ENCODE measurements at regions not wholly inside any gene's neighbourhood (a gene's known extent, or its start where the extent isn't known, plus 50 kb on each side); places are given as distances from the start of the nearest gene placed in this dataset.

DNA sequence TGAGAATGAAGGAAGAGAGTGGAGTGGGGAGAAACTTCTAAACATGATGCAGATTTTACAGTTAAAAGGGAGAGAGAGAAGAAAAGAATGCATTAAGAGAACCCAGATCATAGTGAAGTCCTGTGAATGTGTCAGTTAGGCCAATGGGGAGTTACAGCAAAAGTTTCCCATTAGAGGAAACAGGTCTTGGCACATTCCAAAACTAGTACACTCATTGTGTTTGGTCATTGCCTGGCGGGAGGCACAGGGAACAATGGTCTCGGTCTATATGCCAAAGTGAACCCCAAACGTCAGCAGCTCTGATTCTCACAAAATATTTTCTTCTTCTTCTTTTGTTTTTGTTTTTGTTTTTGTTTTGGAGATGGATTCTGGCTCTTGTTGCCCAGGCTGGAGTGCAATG is 284.5 kb upstream of the CTSO start:
- DNase-seq (ENCODE audit: low read depth): no peak

GRCh38 chr4:156237231-156237630 is 283.6 kb upstream of the CTSO start:
- DNase-seq (ENCODE audit: low read depth): no peak

GRCh38 chr4:156230176-156230575 is 276.5 kb upstream of the CTSO start:
- no peak for DNase-seq (ENCODE audit: low read depth)

- no peak for DNase-seq (ENCODE audit: low read depth)
Observed at GRCh38 chr4:156228676-156229075, 275.0 kb upstream of the CTSO start.

DNA sequence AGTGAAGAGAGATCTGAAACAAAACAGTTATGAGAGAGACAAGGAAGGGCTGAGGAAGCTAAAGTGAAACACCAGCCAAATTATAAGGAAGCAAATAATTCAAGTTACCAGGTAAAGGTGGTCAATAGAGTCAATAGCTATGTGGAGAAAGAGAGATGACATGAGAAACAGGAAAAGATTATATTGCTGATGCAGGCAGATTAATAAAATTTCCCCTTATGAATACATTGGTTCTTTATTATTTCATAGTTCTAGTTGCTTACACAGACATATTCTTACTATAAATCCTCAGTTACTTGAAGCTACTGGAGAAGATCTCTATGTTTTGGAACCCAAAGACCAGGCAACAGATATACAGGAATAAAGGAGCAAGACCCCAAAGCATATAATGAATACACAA is 273.7 kb upstream of the CTSO start:
- no peak for DNase-seq (ENCODE audit: low read depth)

DNA sequence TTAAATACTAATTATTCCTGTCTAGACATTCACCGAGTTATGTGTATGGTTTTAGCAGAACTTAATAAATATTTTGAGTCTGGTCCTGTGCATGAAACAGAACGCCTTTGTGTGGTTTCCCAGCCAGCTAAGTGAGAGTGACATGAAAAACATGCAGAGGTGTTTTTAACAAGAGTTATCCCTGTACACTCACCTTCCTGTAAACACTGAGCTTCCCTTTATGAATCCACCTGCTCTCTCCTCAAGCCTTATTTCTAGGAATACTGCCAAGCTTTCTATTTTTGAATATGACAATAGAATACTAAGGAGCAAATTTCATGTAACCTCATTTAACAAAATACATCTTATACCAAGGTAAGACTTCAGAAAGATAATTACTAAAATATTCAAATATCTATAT is 270.3 kb upstream of the CTSO start:
- DNase-seq (ENCODE audit: low read depth): no peak

GRCh38 chr4:156217236-156217635 is 263.6 kb upstream of the CTSO start:
- no peak for DNase-seq (ENCODE audit: low read depth)

DNA sequence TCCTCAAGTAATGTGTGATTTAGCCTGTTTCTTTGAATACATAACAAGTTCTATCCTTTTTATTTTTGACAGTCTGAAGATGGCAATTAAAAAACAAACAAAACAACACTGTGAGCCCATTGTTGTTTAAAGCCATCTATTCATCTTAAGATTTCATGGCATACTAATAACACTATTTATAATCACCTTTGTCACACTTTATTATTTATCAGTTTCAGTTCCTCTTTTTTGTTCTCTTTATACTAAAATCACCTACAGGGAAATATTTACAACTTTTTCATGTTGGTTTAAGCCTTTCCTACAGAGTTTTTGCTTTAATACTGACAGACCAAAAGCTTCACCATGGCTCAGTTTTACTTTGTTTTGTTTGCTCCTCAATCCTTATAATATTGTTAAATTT is 247.4 kb upstream of the CTSO start:
- no peak for DNase-seq (ENCODE audit: low read depth)

DNA sequence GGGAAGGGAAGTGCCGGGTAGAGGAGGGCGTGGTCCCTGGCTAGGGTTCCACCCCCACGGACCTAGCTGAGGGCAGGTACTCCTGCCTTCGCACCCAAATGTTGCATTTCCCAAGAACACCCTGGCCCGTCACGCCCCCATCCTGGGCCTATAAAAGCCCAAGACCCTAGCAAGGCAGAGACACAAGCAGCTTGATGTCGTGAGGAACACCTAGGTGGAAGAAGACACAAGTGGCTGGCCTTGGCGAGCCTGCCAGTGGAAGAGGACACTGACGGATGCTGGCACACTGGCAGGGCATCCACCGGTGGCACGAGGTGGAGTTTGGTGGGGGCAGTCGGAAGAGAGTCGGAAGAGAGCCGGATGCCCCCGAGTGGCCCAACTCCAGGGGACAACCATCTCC is 244.8 kb upstream of the CTSO start:
- DNase-seq (ENCODE audit: low read depth): no peak

DNA sequence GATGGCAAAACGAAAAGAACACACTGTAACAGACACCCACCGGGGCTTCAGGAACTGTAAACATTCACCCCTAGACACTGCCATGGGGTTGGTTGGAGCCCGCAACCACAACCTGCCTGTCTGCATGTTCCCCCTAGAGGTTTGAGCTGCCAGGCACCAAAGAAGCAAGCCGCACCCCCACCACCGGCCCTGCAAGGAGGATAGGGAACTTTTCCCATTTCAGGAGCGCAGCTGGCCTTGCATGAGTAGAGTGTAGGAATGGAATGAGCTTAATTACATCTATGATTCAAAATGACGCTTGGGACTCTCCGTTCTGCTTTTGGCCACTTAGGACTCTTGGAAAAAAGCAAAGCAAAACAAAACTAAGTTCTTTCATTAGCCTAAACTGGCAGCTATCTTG is 243.6 kb upstream of the CTSO start:
- DNase-seq (ENCODE audit: low read depth): no peak

GRCh38 chr4:156196722-156197121 is 243.1 kb upstream of the CTSO start:
- no peak for DNase-seq (ENCODE audit: low read depth)

DNA sequence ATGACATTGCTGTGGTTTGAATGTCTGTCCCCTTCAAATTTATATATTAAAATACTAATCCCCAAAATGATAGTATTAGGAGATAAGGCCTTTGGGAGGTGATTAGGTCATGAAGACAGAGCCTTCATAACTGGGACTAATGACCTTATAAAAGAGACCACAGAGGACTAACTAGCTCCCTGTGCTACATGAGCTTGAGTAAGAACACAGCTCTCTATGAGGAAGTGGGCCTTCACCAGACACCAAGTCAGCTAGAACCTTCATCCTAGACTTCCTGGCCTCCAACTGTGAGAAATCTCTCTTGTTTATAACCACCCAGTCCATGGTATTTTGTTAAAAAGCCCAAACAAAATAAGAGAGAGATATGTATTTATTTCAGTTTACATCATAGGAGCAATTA is 242.2 kb upstream of the CTSO start:
- DNase-seq (ENCODE audit: low read depth): no peak

DNA sequence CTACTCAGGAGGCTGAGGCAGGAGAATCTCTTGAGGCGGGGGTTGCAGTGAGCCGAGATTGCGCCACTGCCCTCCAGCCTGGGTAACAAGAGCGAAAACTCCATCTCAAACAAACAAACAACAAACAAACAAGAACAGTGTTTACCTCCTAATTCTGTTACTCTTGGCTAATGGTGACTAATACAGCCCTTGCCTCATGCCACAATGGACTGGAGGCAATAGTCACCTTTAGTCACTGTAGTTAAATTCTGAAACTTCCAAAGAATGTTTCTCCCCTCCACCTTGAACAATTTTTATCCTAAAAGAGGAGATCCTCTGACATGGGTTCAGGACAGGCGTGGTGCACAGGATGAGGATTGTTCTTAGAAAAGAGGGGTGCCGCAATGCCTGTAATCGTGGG is 241.2 kb upstream of the CTSO start:
- no peak for DNase-seq (ENCODE audit: low read depth)

DNA sequence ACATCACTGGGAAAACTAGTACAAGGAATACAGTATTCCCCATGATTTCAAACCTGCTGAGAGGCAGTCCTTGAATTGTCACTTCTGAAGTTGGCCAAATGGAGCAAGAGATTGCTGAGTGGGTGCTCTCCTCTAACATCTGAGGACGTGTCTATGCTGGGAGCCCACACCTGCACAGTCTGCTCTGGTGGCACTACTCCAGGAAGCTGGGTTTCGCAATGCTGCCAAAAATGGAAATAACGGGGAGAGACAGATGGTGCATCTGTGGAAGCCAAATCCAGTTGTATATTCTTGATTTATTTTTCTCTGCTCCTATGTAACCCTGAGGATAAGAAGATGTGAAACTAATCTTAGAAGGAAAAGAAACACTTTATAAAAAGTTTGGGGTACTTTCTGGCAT is 240.1 kb upstream of the CTSO start:
- no peak for DNase-seq (ENCODE audit: low read depth)

GRCh38 chr4:156193106-156193505 is 239.4 kb upstream of the CTSO start:
- no peak for DNase-seq (ENCODE audit: low read depth)

- no peak for DNase-seq (ENCODE audit: low read depth)
Observed at GRCh38 chr4:156192033-156192432, 238.4 kb upstream of the CTSO start.

DNA sequence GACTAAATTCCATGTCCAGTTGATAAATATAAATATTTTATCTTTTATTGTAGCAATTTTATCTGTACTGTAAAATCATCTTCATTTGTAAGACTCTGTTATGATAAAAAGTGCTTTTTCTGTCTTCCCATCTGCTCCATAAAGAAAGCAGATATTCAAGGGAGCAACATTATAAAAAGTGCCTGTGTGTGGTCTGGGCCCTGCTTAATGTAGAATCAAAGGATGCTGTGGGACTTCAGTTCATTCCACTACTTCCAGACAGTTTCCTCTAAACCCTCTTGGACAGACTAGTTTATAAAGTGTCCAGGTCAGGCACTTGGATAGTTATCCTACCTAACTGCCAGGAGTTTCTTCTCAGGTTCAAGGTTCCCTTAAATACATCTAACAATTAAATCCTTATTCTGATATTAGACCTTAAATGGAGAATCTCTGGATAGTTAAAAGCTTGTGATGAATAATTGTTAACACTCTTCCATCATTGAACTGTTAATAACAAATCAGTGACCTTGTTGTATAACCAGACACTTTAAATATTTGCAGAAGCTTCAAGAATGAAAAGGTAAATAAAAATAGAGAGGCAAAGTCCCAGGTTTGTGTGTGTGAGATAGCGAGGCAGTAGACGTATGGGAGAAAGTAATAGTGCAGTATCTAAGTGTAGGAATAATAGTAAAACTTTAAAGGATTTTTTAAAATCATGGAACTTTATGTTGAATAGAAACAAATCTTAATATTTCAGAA is 237.5 kb upstream of the CTSO start:
- DNase-seq (ENCODE audit: low read depth): no peak

DNA sequence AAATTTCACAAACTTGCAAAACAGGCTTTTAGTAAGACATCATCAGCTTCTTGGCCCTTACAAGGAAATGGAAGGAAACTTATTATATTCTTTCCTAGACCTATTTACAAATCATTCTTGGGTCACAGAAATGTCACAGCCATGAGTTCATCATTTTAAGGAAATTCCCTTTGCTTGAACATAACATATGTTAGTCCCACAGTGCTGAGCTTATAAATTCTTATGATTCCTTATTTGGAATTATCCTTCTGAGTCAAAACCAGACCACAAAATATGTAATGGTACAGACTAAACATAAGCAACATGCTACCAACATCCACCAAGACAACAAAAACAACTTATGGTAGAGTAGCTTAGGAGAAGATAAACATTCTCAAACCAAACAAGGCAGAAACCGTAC is 236.9 kb upstream of the CTSO start:
- DNase-seq (ENCODE audit: low read depth): peak; percentile 28

DNA sequence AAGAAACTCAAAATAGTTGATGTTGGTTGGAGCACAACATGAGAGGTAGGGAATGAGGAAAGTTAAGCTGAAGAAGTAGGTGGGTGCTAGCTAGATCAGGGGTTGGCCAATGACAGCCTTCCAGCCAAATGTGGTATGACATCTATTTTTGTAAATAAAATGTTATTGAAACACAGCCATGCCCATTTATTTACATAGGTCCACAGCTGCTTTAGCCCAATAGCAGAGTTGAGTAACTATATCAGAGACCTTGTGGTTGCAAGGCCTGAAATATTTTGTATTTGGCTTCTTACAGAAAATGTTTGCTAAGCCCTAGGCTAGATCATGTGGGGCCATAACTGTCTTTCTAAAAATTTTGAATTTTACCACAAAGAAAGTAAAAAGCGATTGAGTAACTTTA is 234.9 kb upstream of the CTSO start:
- no peak for DNase-seq (ENCODE audit: low read depth)

- DNase-seq (ENCODE audit: low read depth): no peak
Observed at GRCh38 chr4:156186111-156186510, 232.4 kb upstream of the CTSO start.

GRCh38 chr4:156185514-156186055 is 231.9 kb upstream of the CTSO start:
- DNase-seq (ENCODE audit: low read depth): no peak

GRCh38 chr4:156182269-156182668 is 228.6 kb upstream of the CTSO start:
- DNase-seq (ENCODE audit: low read depth): no peak

GRCh38 chr4:156177941-156178340 is 224.3 kb upstream of the CTSO start:
- DNase-seq (ENCODE audit: low read depth): no peak

- DNase-seq (ENCODE audit: low read depth): no peak
Observed at GRCh38 chr4:156176896-156177295, 223.2 kb upstream of the CTSO start.
